ENCODE measurements at regions not wholly inside any gene's neighbourhood (a gene's known extent, or its start where the extent isn't known, plus 50 kb on each side); places are given as distances from the start of the nearest gene placed in this dataset.

DNA sequence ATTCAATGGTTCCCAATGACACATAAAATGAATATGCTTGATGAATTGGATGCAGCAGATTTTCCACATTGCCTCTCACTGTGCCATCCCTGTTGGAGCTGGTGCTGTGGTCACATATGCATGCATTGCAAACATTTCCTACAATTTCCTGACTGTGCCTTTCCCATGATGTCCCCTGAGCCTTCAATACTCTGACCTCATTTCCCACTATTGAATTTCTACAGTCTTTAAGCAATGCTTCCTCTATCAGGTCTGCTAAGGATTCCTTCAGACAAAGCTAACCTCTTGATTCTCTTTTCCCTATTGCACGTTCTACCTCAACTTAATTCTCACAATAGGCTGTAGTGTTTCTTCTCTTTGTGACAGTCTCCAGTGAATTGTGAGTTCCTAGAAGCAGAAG is 342.5 kb upstream of the CRIM1 start:
- H4K20me1 ChIP-seq (ENCODE audit: control insufficient read depth, insufficient read depth), result no peaks in the 10 kb centered on the region
- FAIRE-seq (no peak), ATAC-seq (no peak), DNase-seq (ENCODE audit: low read depth, low spot score) (no peak)
- intact Hi-C loops (cut with micrococcal nuclease; ENCODE audit: unreplicated experiment), result no loop called here
- RAD21 ChIA-PET (ENCODE audit: unreplicated experiment), result no interaction called here
- H3K36me3 ChIP-seq (ENCODE audit: control insufficient read depth in 2 of 2, insufficient read depth in 2 of 2, low read length in 1 of 2), result no peaks in the 10 kb centered on the region
- H2AFZ ChIP-seq (ENCODE audit: control insufficient read depth, low read depth, low read length), result no peak overlapping the region
- TF ChIP-seq NR2C2 (IDR thresholded peaks at IDR 0.05; ENCODE audit: borderline replicate concordance, control insufficient read depth, insufficient read length, low read depth) (no peak), IRF4 (IDR thresholded peaks at IDR 0.05; ENCODE audit: low read depth, low read length) (no peak), SMC3 (IDR thresholded peaks at IDR 0.05; ENCODE audit: borderline replicate concordance, low read length) (no peak), NBN (IDR thresholded peaks at IDR 0.05) (no peak), JUND (IDR thresholded peaks at IDR 0.05; ENCODE audit: low read depth, low read length) (no peak), SIN3A (IDR thresholded peaks at IDR 0.05; ENCODE audit: low read depth, low read length) (no peak), LARP7 (IDR thresholded peaks at IDR 0.05) (no peak)
- TF ChIP-seq, protein P1, sequence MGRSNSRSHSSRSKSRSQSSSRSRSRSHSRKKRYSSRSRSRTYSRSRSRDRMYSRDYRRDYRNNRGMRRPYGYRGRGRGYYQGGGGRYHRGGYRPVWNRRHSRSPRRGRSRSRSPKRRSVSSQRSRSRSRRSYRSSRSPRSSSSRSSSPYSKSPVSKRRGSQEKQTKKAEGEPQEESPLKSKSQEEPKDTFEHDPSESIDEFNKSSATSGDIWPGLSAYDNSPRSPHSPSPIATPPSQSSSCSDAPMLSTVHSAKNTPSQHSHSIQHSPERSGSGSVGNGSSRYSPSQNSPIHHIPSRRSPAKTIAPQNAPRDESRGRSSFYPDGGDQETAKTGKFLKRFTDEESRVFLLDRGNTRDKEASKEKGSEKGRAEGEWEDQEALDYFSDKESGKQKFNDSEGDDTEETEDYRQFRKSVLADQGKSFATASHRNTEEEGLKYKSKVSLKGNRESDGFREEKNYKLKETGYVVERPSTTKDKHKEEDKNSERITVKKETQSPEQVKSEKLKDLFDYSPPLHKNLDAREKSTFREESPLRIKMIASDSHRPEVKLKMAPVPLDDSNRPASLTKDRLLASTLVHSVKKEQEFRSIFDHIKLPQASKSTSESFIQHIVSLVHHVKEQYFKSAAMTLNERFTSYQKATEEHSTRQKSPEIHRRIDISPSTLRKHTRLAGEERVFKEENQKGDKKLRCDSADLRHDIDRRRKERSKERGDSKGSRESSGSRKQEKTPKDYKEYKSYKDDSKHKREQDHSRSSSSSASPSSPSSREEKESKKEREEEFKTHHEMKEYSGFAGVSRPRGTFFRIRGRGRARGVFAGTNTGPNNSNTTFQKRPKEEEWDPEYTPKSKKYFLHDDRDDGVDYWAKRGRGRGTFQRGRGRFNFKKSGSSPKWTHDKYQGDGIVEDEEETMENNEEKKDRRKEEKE (IDR thresholded peaks at IDR 0.05), result no peak
- TF ChIP-seq, protein P2, sequence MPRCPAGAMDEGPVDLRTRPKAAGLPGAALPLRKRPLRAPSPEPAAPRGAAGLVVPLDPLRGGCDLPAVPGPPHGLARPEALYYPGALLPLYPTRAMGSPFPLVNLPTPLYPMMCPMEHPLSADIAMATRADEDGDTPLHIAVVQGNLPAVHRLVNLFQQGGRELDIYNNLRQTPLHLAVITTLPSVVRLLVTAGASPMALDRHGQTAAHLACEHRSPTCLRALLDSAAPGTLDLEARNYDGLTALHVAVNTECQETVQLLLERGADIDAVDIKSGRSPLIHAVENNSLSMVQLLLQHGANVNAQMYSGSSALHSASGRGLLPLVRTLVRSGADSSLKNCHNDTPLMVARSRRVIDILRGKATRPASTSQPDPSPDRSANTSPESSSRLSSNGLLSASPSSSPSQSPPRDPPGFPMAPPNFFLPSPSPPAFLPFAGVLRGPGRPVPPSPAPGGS (IDR thresholded peaks at IDR 0.05; ENCODE audit: borderline replicate concordance, insufficient read depth, low read depth, low read length, poor library complexity, severe bottlenecking), result no peak
- TF ChIP-seq, protein P3, sequence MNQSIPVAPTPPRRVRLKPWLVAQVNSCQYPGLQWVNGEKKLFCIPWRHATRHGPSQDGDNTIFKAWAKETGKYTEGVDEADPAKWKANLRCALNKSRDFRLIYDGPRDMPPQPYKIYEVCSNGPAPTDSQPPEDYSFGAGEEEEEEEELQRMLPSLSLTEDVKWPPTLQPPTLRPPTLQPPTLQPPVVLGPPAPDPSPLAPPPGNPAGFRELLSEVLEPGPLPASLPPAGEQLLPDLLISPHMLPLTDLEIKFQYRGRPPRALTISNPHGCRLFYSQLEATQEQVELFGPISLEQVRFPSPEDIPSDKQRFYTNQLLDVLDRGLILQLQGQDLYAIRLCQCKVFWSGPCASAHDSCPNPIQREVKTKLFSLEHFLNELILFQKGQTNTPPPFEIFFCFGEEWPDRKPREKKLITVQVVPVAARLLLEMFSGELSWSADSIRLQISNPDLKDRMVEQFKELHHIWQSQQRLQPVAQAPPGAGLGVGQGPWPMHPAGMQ (IDR thresholded peaks at IDR 0.05; ENCODE audit: borderline replicate concordance), result no peak
- H3K27me3 ChIP-seq (replicated peaks in 1 of 2; ENCODE audit: control insufficient read depth in 2 of 2, insufficient read depth in 2 of 2, low read length in 1 of 2), result no peaks in the 10 kb centered on the region
- H3K4me3 ChIP-seq, result no peak overlapping the region
- WGBS (ENCODE audit: insufficient coverage, insufficient replicate concordance, low lambda C conversion rate, missing lambda C conversion rate), result 0% methylated on average over 1 of the region's 1 CpG
- POLR2A ChIA-PET, result no interaction called here
- no peaks in the 10 kb centered on the region for H3K9me3 ChIP-seq (replicated peaks; ENCODE audit: control insufficient read depth, insufficient read depth, low read length)
- H3K27ac ChIP-seq (ENCODE audit: control insufficient read depth, insufficient read depth), result no peak overlapping the region
- H3K9ac ChIP-seq (ENCODE audit: control insufficient read depth, insufficient read depth, low read length), result no peak overlapping the region
- CTCF ChIA-PET, result no interaction called here
- SMC1A ChIA-PET (ENCODE audit: uncharacterized antibody, unreplicated experiment), result no interaction called here
- in situ Hi-C loops (cut with MboI), result no loop called here
- BruUV-seq (replicated peaks), result no TSS peak
- no peak overlapping the region for H3K4me2 ChIP-seq (ENCODE audit: control insufficient read depth, insufficient read depth)
- no peaks in the 10 kb centered on the region for H3K4me1 ChIP-seq (ENCODE audit: control insufficient read depth, insufficient read depth, low read length)
- no peaks in the 10 kb centered on the region for H3K79me2 ChIP-seq (ENCODE audit: control insufficient read depth, insufficient read depth, low read length)

Data from GM12878 (cell line).